IMR-90 (cell line): ENCODE measurements at regions not wholly inside any gene's neighbourhood (a gene's known extent, or its start where the extent isn't known, plus 50 kb on each side); places are given as distances from the start of the nearest gene placed in this dataset.

Experiments
- ATAC-seq: fragments of 200-7000 bp; cut with Tn5 transposase; 2 replicates; pipeline ENCODE4 v1.9.1; 2020; ENCODE audit warnings: low read depth, mild to moderate bottlenecking, moderate library complexity
- BruUV-seq: library from RNA; stranded (reverse); fragments of 400-500 nt; replicated peaks from 2 replicates; lab custom pipeline; 2021; lab: Mats Ljungman, UMichigan
- CTCF ChIA-PET: fragments of 300-600 bp; formaldehyde crosslinking; extraction: SDS; loops from one replicate; lab custom pipeline; 2021; ENCODE audit warnings: antibody characterized with exemption; lab: Yijun Ruan, JAX
- POLR2A ChIA-PET: fragments of 300-600 bp; sonication (Branson Sonifier 250); formaldehyde crosslinking; loops from one replicate; lab custom pipeline; 2022; ENCODE audit warnings: antibody characterized with exemption; ENCODE audit not compliant: unreplicated experiment; lab: Charles Lee
- DNase-seq: peaks from one replicate; pipeline ENCODE4 v3.0.0; 2013
- H2AFZ ChIP-seq: replicated peaks from 2 replicates; pipeline ENCODE3; 2013; ENCODE audit warnings: low read length, mild to moderate bottlenecking; ENCODE audit not compliant: poor library complexity
- H2AK5ac ChIP-seq: 2 replicates; pipeline ENCODE4 v1.6.1; 2013; ENCODE audit warnings: low read depth, low read length, inconsistent platforms
- H2AK9ac ChIP-seq: replicated peaks from 2 replicates; pipeline ENCODE3; 2013; ENCODE audit warnings: mild to moderate bottlenecking, low read depth, low read length, moderate library complexity; ENCODE audit not compliant: poor library complexity
- H2BK120ac ChIP-seq: 2 replicates; pipeline ENCODE4 v1.6.1; 2013; ENCODE audit warnings: low read depth, low read length, inconsistent platforms
- H2BK15ac ChIP-seq: 3 replicates; pipeline ENCODE4 v1.6.1; 2013; ENCODE audit warnings: low read depth, low read length, inconsistent platforms
- H2BK20ac ChIP-seq: 2 replicates; pipeline ENCODE4 v1.6.1; 2013; ENCODE audit warnings: low read depth, mild to moderate bottlenecking, inconsistent platforms, low read length, moderate library complexity
- H2BK5ac ChIP-seq: 2 replicates; pipeline ENCODE4 v1.6.1; 2013; ENCODE audit warnings: mild to moderate bottlenecking, low read depth, low read length, inconsistent platforms; ENCODE audit not compliant: poor library complexity, severe bottlenecking
- H3K14ac ChIP-seq: replicated peaks from 2 replicates; pipeline ENCODE4 v1.6.1; 2013; ENCODE audit warnings: low read depth, low read length, inconsistent platforms
- H3K18ac ChIP-seq: 2 replicates; pipeline ENCODE4 v1.6.1; 2013; ENCODE audit warnings: low read depth, low read length, control low read depth
- H3K23ac ChIP-seq: 2 replicates; pipeline ENCODE4 v1.6.1; 2013; ENCODE audit warnings: low read depth, low read length, inconsistent platforms
- H3K27ac ChIP-seq: 2 replicates; pipeline ENCODE4 v1.5.1; 2013; ENCODE audit warnings: mild to moderate bottlenecking, control low read depth, low read length; ENCODE audit not compliant: insufficient read depth
- H3K27me3 ChIP-seq: 2 replicates; pipeline ENCODE4 v1.6.1; 2013; ENCODE audit warnings: low read length; ENCODE audit not compliant: control insufficient read depth, insufficient read depth
- H3K36me3 ChIP-seq: 2 replicates; pipeline ENCODE4 v1.6.1; 2013; ENCODE audit warnings: low read length, mixed read lengths; ENCODE audit not compliant: control insufficient read depth, insufficient read depth
- H3K4ac ChIP-seq: 2 replicates; pipeline ENCODE4 v1.6.1; 2013; ENCODE audit warnings: low read depth, low read length, inconsistent platforms
- H3K4me1 ChIP-seq: 2 replicates; pipeline ENCODE4 v1.6.1; 2013; ENCODE audit warnings: low read length, mixed read lengths; ENCODE audit not compliant: control insufficient read depth, insufficient read depth
- H3K4me2 ChIP-seq: 2 replicates; pipeline ENCODE4 v1.6.1; 2013; ENCODE audit warnings: low read depth, mild to moderate bottlenecking, control low read depth, low read length, moderate library complexity
- H3K4me3 ChIP-seq: 2 replicates; pipeline ENCODE4 v1.5.1; 2013; ENCODE audit warnings: low read depth, mild to moderate bottlenecking, control low read depth, low read length, moderate library complexity; ENCODE audit not compliant: insufficient read depth
- H3K56ac ChIP-seq: 2 replicates; pipeline ENCODE4 v1.6.1; 2013; ENCODE audit warnings: low read length, inconsistent platforms; ENCODE audit not compliant: insufficient read depth; ENCODE audit errors: extremely low read depth
- H3K79me1 ChIP-seq, 2 experiments: 2 replicates each; pipeline ENCODE4 v1.6.1; 2013; ENCODE audit warnings: low read length in 2 of 2, inconsistent platforms in 1 of 2, low read depth in 1 of 2
- H3K9ac ChIP-seq: 2 replicates; pipeline ENCODE4 v1.6.1; 2013; ENCODE audit warnings: low read depth, low read length, control low read depth
- H3K9me1 ChIP-seq: 2 replicates; pipeline ENCODE4 v1.6.1; 2013; ENCODE audit warnings: low read length, inconsistent platforms; ENCODE audit not compliant: insufficient read depth
- H3K9me3 ChIP-seq: 2 replicates; pipeline ENCODE4 v1.6.1; 2013; ENCODE audit warnings: low read length; ENCODE audit not compliant: control insufficient read depth, insufficient read depth
- H4K20me1 ChIP-seq: 2 replicates; pipeline ENCODE4 v1.6.1; 2013; ENCODE audit warnings: low read length, inconsistent platforms; ENCODE audit not compliant: insufficient read depth
- H4K5ac ChIP-seq: 2 replicates; pipeline ENCODE4 v1.6.1; 2013; ENCODE audit warnings: mild to moderate bottlenecking, low read depth, low read length, control low read depth
- H4K8ac ChIP-seq, 2 experiments: 2 replicates each; pipeline ENCODE4 v1.6.1; 2013; ENCODE audit warnings: low read depth in 2 of 2, low read length in 2 of 2, control low read depth in 1 of 2, inconsistent platforms in 1 of 2
- H4K91ac ChIP-seq: 2 replicates; pipeline ENCODE4 v1.6.1; 2013; ENCODE audit warnings: low read depth, low read length, inconsistent platforms; ENCODE audit not compliant: insufficient read depth
- BHLHE40 ChIP-seq: fragments of 150-350 bp; IDR thresholded peaks from 2 replicates; pipeline ENCODE4 v1.6.1; 2016; ENCODE audit warnings: mild to moderate bottlenecking, low read depth, low read length
- CEBPB ChIP-seq: IDR thresholded peaks from 2 replicates; pipeline ENCODE4 v1.6.1; 2012; ENCODE audit warnings: low read depth, low read length, improper control_type of control experiment
- CHD1 ChIP-seq: IDR thresholded peaks from 2 replicates; pipeline ENCODE4 v1.6.1; 2012; ENCODE audit warnings: low read depth, low read length, improper control_type of control experiment
- CTCF ChIP-seq: conservative IDR thresholded peaks from 2 replicates; pipeline ENCODE4 v1.5.1; 2012; ENCODE audit warnings: mild to moderate bottlenecking, low read depth, low read length, improper control_type of control experiment
- ELK1 ChIP-seq: fragments of 150-350 bp; IDR thresholded peaks from 2 replicates; pipeline ENCODE4 v1.6.1; 2016; ENCODE audit warnings: low read depth, mild to moderate bottlenecking, low read length, moderate library complexity, borderline replicate concordance
- MAZ ChIP-seq: IDR thresholded peaks from 2 replicates; pipeline ENCODE4 v1.6.1; 2012; ENCODE audit warnings: low read depth, mild to moderate bottlenecking, low read length, improper control_type of control experiment, moderate library complexity, borderline replicate concordance
- MXI1 ChIP-seq: IDR thresholded peaks from 2 replicates; pipeline ENCODE4 v1.6.1; 2012; ENCODE audit warnings: low read depth, mild to moderate bottlenecking, low read length, moderate library complexity, borderline replicate concordance
- NFE2L2 ChIP-seq: fragments of 150-350 bp; IDR thresholded peaks from 2 replicates; pipeline ENCODE4 v1.6.1; 2016; ENCODE audit warnings: low read depth, mild to moderate bottlenecking, low read length
- POLR2A ChIP-seq: IDR thresholded peaks from 2 replicates; pipeline ENCODE4 v1.6.1; 2012; ENCODE audit warnings: mild to moderate bottlenecking, low read depth, low read length
- RCOR1 ChIP-seq: IDR thresholded peaks from 2 replicates; pipeline ENCODE4 v1.6.1; 2012; ENCODE audit warnings: mild to moderate bottlenecking, low read length, improper control_type of control experiment; ENCODE audit not compliant: insufficient replicate concordance
- RFX5 ChIP-seq: IDR thresholded peaks from 2 replicates; pipeline ENCODE4 v1.8.0; 2012; ENCODE audit warnings: low read depth, mild to moderate bottlenecking, low read length, moderate library complexity
- SMC3 ChIP-seq: fragments of 150-350 bp; IDR thresholded peaks from 2 replicates; pipeline ENCODE4 v1.6.1; 2016; ENCODE audit warnings: low read depth, mild to moderate bottlenecking, antibody characterized with exemption, low read length, moderate library complexity
- USF2 ChIP-seq: fragments of 150-350 bp; IDR thresholded peaks from 2 replicates; pipeline ENCODE4 v1.6.1; 2017; ENCODE audit warnings: mild to moderate bottlenecking, antibody characterized with exemption, low read length, low read depth
- WGBS, 2 experiments: methylation state at CpG; one replicate each; pipeline versions ENCODE4 v1.1.5 to v1.1.7; 2013; ENCODE audit warnings: missing lambda C conversion rate in 2 of 2; ENCODE audit not compliant: insufficient read length in 1 of 2; ENCODE audit errors: extremely low coverage in 2 of 2; 5-methylcytosine and 5-hydroxymethylcytosine counted together
- dilution Hi-C: fragments of 300-500 bp; cut with HindIII; formaldehyde crosslinking; loops from one replicate; pipeline ENCODE4 v1.14.3; 2018; ENCODE audit warnings: low sequenced_read_pairs; ENCODE audit not compliant: unreplicated experiment
- in situ Hi-C: fragments of 300-500 bp; cut with MboI; formaldehyde crosslinking; loops from 3 replicates; pipeline ENCODE4 v1.14.3; 2019; ENCODE audit warnings: low sequenced_read_pairs, inconsistent platforms, mixed read lengths
- intact Hi-C: fragments of 100-400 bp; cut with micrococcal nuclease; formaldehyde crosslinking; loops from 2 replicates; pipeline ENCODE4 v1.10.0; 2022

GRCh38 chr10:31148951-31149350 is 117.3 kb upstream of the ZNF438 start:
- no peak overlapping the region; the same call in 1 of the 2 replicates for H3K4ac ChIP-seq
- H4K5ac ChIP-seq, result no peak overlapping the region
- H3K36me3 ChIP-seq, result no peaks in the 10 kb centered on the region
- H3K18ac ChIP-seq, result no peak overlapping the region
- peak overlapping the region; percentile 41; the same call in 1 of the 2 replicates for H2BK20ac ChIP-seq
- no peaks in the 10 kb centered on the region for H3K27me3 ChIP-seq
- H4K20me1 ChIP-seq, result no peaks in the 10 kb centered on the region
- ATAC-seq, result no peak
- H2BK15ac ChIP-seq, result no peak overlapping the region; the same call in 2 of the 3 replicates
- no peak for TF ChIP-seq BHLHE40
- TF ChIP-seq CTCF, result no peak
- TF ChIP-seq SMC3, result no peak
- no peak for TF ChIP-seq ELK1
- no peak for TF ChIP-seq RCOR1
- TF ChIP-seq NFE2L2, result no peak
- no peak for TF ChIP-seq CEBPB
- TF ChIP-seq CHD1, result no peak
- no peak for TF ChIP-seq POLR2A
- no peak for TF ChIP-seq USF2
- TF ChIP-seq MXI1, result no peak
- TF ChIP-seq MAZ, result no peak
- TF ChIP-seq RFX5, result no peak
- H3K4me3 ChIP-seq, result no peak overlapping the region
- H3K9me1 ChIP-seq, result peaks cover 30% of the 10 kb centered on the region
- no peak overlapping the region for H3K27ac ChIP-seq
- no peak overlapping the region; a peak in 1 of 4 replicates for H4K8ac ChIP-seq
- no CpG with 5 or more reads among the region's 4 CpGs for WGBS, 2 experiments
- H3K4me1 ChIP-seq, result peaks cover 21% of the 10 kb centered on the region
- BruUV-seq, result no TSS peak
- H3K9me3 ChIP-seq, result no peaks in the 10 kb centered on the region
- no peak overlapping the region for H2BK5ac ChIP-seq
- intact Hi-C loops (no loop called here), dilution Hi-C loops (no loop called here), in situ Hi-C loops (no loop called here)
- ChIA-PET CTCF (interaction anchor here (0.5 to 0.6 kb wide), 2 partner anchors 206 to 669 kb away, joined by 3 to 4 read pairs; no protein-coding TSS in a partner anchor), POLR2A (no interaction called here)
- H3K4me2 ChIP-seq, result no peak overlapping the region
- no peak overlapping the region for H3K56ac ChIP-seq
- H3K14ac ChIP-seq, result 0 out of 2 replicates have a peak overlapping the region, but pooled peaks have one; percentile 8
- H2AFZ ChIP-seq, result no peak overlapping the region
- DNase-seq, result no peak
- H4K91ac ChIP-seq, result no peak overlapping the region
- H3K9ac ChIP-seq, result no peak overlapping the region
- H3K23ac ChIP-seq, result no peak overlapping the region
- no peak overlapping the region for H2AK9ac ChIP-seq
- H2BK120ac ChIP-seq, result peak overlapping the region; percentile 40; the same call in 1 of the 2 replicates
- 0 out of 2 replicates have a peak overlapping the region, but pooled peaks have one; percentile 8 for H2AK5ac ChIP-seq
- H3K79me1 ChIP-seq, result peaks cover 0 to 19% of the 10 kb centered on the region in 2 experiments; a peak in 2 of 4 replicates
